ENCODE measurements at regions not wholly inside any gene's neighbourhood (a gene's known extent, or its start where the extent isn't known, plus 50 kb on each side); places are given as distances from the start of the nearest gene placed in this dataset.

DNA sequence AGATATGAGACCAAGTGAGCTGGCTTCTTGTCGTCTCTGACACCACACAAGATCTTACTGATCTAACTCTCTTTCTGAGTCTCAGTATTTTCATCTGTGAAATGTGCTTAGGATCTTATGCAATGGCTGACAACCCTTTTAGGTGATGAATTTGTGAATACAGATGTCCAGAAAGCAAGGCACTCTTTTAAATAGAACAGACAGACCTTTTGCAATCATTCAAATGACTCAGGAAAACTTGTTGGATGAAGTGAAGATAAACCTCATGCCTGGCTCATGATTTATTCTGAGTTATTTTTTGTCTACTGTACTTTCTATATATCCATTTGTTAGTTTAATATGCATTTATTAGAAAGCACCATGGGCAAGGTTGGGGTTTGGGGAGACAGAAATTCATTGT is 411.3 kb downstream of the PTPRU start:
- no peaks in the 10 kb centered on the region for H3K4me1 ChIP-seq (ENCODE audit: control insufficient read depth in 1 of 2, insufficient read depth in 2 of 2, low read length in 2 of 2)
- no peak overlapping the region for H3K27ac ChIP-seq (ENCODE audit: low read depth, low read length)
- H3K36me3 ChIP-seq (ENCODE audit: control insufficient read depth in 1 of 2, insufficient read depth in 2 of 2, low read length in 2 of 2), result no peaks in the 10 kb centered on the region
- no peak overlapping the region for H3K4me3 ChIP-seq (ENCODE audit: low read depth in 1 of 2, low read length in 2 of 2)
- H3K27me3 ChIP-seq (ENCODE audit: control insufficient read depth in 1 of 2, insufficient read depth in 2 of 2, low read length in 2 of 2), result no peaks in the 10 kb centered on the region
- no peak overlapping the region for H3K9ac ChIP-seq (ENCODE audit: low read depth in 1 of 2, low read length in 2 of 2)
- H3K9me3 ChIP-seq (ENCODE audit: control insufficient read depth in 1 of 2, low read length in 2 of 2), result no peaks in the 10 kb centered on the region

DNA sequence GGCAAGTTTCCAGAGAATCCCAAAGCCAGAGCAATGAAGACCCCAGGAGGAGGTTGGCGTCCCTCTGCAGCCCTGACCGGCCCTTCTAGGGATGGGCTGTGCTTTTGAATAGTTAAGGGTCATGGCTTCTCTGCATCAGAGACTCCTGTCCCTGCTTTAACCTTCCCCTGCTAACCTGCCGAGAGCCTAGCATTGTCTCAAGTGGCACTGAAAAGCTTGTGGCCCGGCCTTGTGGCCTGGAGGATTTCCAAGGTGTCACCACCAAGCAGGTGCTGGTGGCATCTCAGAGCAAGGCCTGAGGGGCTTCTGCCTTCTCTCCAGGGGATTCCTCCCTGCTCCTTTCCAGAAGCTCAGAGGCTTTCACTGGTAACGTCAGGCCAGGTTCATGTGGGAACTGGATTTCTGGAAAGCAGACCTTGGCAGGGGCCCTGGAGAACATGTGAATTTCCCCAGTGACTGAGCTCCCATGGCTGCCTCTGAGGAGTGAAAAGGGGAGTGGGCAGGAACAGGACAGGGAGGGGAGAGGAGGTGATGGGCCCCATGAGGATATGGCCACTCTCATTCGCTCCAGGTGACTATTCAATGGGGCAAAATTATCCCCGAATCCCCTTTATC is 409.9 kb downstream of the PTPRU start:
- Histone ChIP-seq H3K36me3 (ENCODE audit: control insufficient read depth in 1 of 2, insufficient read depth in 2 of 2, low read length in 2 of 2) (no peaks in the 10 kb centered on the region), H3K4me3 (ENCODE audit: low read depth in 1 of 2, low read length in 2 of 2) (no peak overlapping the region), H3K27me3 (ENCODE audit: control insufficient read depth in 1 of 2, insufficient read depth in 2 of 2, low read length in 2 of 2) (no peaks in the 10 kb centered on the region), H3K4me1 (ENCODE audit: control insufficient read depth in 1 of 2, insufficient read depth in 2 of 2, low read length in 2 of 2) (no peaks in the 10 kb centered on the region), H3K9me3 (ENCODE audit: control insufficient read depth in 1 of 2, low read length in 2 of 2) (no peaks in the 10 kb centered on the region), H3K27ac (ENCODE audit: low read depth, low read length) (no peak overlapping the region), H3K9ac (ENCODE audit: low read depth in 1 of 2, low read length in 2 of 2) (no peak overlapping the region)

DNA sequence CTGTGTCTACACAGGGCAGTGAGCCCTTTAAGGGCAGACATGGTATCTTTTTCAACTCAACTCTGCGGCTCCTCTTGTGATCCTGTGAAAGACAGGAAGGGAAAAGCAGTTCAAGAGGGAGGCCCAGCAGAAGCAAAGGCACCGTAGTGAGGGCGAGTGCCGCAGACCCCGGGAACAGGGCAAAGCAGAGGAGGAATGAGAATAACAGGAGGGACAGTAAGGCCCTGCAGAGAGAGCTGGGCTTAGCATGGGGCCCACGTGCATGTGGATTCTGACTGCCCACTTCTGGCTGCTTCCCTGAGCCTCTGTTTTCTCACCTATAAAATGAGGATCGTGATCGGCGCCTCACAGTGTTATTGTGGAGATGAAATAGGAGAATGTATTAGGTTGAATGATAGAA is 409.3 kb downstream of the PTPRU start:
- Histone ChIP-seq H3K9ac (ENCODE audit: low read depth in 1 of 2, low read length in 2 of 2) (no peak overlapping the region), H3K36me3 (ENCODE audit: control insufficient read depth in 1 of 2, insufficient read depth in 2 of 2, low read length in 2 of 2) (no peaks in the 10 kb centered on the region), H3K9me3 (ENCODE audit: control insufficient read depth in 1 of 2, low read length in 2 of 2) (no peaks in the 10 kb centered on the region), H3K27me3 (ENCODE audit: control insufficient read depth in 1 of 2, insufficient read depth in 2 of 2, low read length in 2 of 2) (no peaks in the 10 kb centered on the region), H3K4me1 (ENCODE audit: control insufficient read depth in 1 of 2, insufficient read depth in 2 of 2, low read length in 2 of 2) (no peaks in the 10 kb centered on the region), H3K4me3 (ENCODE audit: low read depth in 1 of 2, low read length in 2 of 2) (no peak overlapping the region), H3K27ac (ENCODE audit: low read depth, low read length) (no peak overlapping the region)

DNA sequence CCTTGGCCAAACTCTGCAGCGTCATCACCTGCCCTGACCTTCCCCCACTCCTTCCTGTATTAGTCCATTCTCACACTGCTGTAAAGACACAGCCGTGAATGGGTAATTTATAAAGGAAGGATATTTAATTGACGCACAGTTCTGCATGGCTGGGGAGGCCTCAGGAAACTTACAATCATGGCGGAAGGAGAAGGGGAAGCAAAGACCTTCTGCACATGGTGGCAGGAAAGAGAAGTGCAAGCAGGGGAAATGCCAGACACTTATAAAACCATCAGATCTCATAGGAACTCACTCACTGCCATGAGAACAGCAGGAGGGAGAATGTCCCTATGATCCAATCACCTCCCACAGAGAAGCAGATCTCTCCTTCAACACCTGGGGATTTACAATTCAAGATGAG is 408.5 kb downstream of the PTPRU start:
- Histone ChIP-seq H3K36me3 (ENCODE audit: control insufficient read depth in 1 of 2, insufficient read depth in 2 of 2, low read length in 2 of 2) (no peaks in the 10 kb centered on the region), H3K27me3 (ENCODE audit: control insufficient read depth in 1 of 2, insufficient read depth in 2 of 2, low read length in 2 of 2) (no peaks in the 10 kb centered on the region), H3K4me1 (ENCODE audit: control insufficient read depth in 1 of 2, insufficient read depth in 2 of 2, low read length in 2 of 2) (no peaks in the 10 kb centered on the region), H3K4me3 (ENCODE audit: low read depth in 1 of 2, low read length in 2 of 2) (no peak overlapping the region), H3K9me3 (ENCODE audit: control insufficient read depth in 1 of 2, low read length in 2 of 2) (no peaks in the 10 kb centered on the region), H3K27ac (ENCODE audit: low read depth, low read length) (no peak overlapping the region), H3K9ac (ENCODE audit: low read depth in 1 of 2, low read length in 2 of 2) (no peak overlapping the region)

DNA sequence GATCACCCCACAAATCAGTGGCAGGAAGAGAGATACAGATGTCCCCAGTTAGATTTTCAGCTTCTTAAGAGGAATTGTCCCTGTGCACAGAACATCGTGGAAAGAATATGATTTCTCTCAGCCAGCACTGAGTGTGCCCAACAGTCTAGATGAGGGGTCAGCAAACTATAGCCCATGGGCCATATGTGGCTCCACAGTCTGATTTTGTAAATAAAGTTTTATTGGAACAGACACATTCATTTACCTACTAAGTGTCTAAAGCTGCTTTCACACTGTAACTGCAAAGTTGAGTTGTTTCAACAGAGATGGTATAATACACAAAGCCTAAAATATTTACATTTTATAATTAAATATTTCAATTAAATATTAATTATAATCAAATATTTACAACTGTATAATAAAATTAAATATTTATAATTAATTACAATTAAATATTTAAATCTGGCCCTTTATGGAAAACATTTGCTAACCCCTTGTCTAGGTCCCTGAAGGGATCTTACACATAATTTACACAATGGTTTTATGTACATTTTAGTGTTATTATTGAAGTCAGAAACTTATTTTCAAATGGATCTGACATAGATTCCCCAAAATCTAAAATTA is 407.6 kb downstream of the PTPRU start:
- no peaks in the 10 kb centered on the region for H3K4me1 ChIP-seq (ENCODE audit: control insufficient read depth in 1 of 2, insufficient read depth in 2 of 2, low read length in 2 of 2)
- H3K27me3 ChIP-seq (ENCODE audit: control insufficient read depth in 1 of 2, insufficient read depth in 2 of 2, low read length in 2 of 2), result no peaks in the 10 kb centered on the region
- no peak overlapping the region for H3K4me3 ChIP-seq (ENCODE audit: low read depth in 1 of 2, low read length in 2 of 2)
- H3K27ac ChIP-seq (ENCODE audit: low read depth, low read length), result no peak overlapping the region
- H3K9me3 ChIP-seq (ENCODE audit: control insufficient read depth in 1 of 2, low read length in 2 of 2), result no peaks in the 10 kb centered on the region
- no peak overlapping the region for H3K9ac ChIP-seq (ENCODE audit: low read depth in 1 of 2, low read length in 2 of 2)
- no peaks in the 10 kb centered on the region for H3K36me3 ChIP-seq (ENCODE audit: control insufficient read depth in 1 of 2, insufficient read depth in 2 of 2, low read length in 2 of 2)

DNA sequence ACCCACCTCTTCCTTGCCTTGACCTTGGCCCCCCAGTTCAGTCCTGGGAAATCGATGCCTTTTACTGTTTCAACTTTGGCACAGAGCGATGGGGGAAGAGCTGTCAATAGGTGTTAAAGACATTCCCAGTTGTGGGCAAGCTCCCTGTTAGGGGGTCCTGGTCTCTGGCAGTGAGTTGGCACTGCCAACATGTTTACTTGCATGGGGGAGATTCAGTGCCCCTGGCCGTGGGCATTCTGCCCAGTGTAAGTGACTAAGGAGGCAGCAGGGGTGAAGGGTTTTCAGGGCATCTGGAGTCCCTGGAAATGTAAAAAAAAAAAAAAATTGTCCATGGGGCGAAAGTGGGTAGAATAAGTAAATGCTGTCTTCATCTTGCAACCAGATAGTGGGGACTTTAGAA is 407.0 kb downstream of the PTPRU start:
- Histone ChIP-seq H3K4me3 (ENCODE audit: low read depth in 1 of 2, low read length in 2 of 2) (no peak overlapping the region), H3K4me1 (ENCODE audit: control insufficient read depth in 1 of 2, insufficient read depth in 2 of 2, low read length in 2 of 2) (no peaks in the 10 kb centered on the region), H3K9ac (ENCODE audit: low read depth in 1 of 2, low read length in 2 of 2) (no peak overlapping the region), H3K36me3 (ENCODE audit: control insufficient read depth in 1 of 2, insufficient read depth in 2 of 2, low read length in 2 of 2) (no peaks in the 10 kb centered on the region), H3K27me3 (ENCODE audit: control insufficient read depth in 1 of 2, insufficient read depth in 2 of 2, low read length in 2 of 2) (no peaks in the 10 kb centered on the region), H3K27ac (ENCODE audit: low read depth, low read length) (no peak overlapping the region), H3K9me3 (ENCODE audit: control insufficient read depth in 1 of 2, low read length in 2 of 2) (no peaks in the 10 kb centered on the region)

DNA sequence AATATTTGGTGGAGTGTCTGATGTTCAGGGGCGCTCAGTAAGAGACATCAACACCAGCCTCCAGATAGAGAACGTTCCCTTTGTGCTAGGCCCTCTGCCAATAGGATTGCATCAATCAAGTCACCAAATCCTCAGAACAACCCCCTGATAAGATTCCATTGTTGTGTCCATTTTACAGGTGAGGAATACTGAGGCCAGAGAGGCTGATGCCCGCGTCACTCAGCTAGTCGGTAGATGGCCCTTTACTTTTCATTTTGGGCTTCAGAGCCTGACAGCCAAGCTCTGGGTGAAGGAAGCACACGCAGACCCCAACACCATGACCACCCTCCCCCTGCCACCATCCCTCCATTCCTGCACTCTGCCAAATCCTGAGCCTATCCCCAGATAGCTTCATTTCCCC is 406.2 kb downstream of the PTPRU start:
- Histone ChIP-seq H3K27ac (ENCODE audit: low read depth, low read length) (no peak overlapping the region), H3K4me3 (ENCODE audit: low read depth in 1 of 2, low read length in 2 of 2) (no peak overlapping the region), H3K9ac (ENCODE audit: low read depth in 1 of 2, low read length in 2 of 2) (no peak overlapping the region), H3K36me3 (ENCODE audit: control insufficient read depth in 1 of 2, insufficient read depth in 2 of 2, low read length in 2 of 2) (no peaks in the 10 kb centered on the region), H3K9me3 (ENCODE audit: control insufficient read depth in 1 of 2, low read length in 2 of 2) (no peaks in the 10 kb centered on the region), H3K27me3 (ENCODE audit: control insufficient read depth in 1 of 2, insufficient read depth in 2 of 2, low read length in 2 of 2) (no peaks in the 10 kb centered on the region), H3K4me1 (ENCODE audit: control insufficient read depth in 1 of 2, insufficient read depth in 2 of 2, low read length in 2 of 2) (no peaks in the 10 kb centered on the region)

DNA sequence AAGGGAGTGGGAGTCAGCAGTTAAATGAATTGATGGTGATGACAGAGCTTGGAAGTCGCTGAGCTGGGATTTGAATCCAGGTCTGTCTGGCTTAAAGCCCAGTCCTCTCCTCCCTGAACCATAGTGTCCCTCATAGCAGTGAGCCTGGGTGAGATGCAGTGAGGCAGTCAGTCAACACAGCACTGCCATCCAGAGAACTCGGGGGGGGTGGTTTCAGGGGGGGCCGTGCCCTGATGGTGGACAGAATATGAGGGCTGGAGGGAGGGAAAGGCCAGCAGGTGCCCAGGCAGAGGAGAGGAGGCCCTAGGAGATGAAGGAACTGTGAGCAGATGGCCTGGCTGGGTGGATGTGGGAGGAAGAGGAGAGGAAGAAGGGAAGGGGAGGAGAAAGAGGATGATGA is 405.6 kb downstream of the PTPRU start:
- no peaks in the 10 kb centered on the region for H3K4me1 ChIP-seq (ENCODE audit: control insufficient read depth in 1 of 2, insufficient read depth in 2 of 2, low read length in 2 of 2)
- no peak overlapping the region for H3K4me3 ChIP-seq (ENCODE audit: low read depth in 1 of 2, low read length in 2 of 2)
- H3K9ac ChIP-seq (ENCODE audit: low read depth in 1 of 2, low read length in 2 of 2), result no peak overlapping the region
- no peaks in the 10 kb centered on the region for H3K36me3 ChIP-seq (ENCODE audit: control insufficient read depth in 1 of 2, insufficient read depth in 2 of 2, low read length in 2 of 2)
- no peaks in the 10 kb centered on the region for H3K27me3 ChIP-seq (ENCODE audit: control insufficient read depth in 1 of 2, insufficient read depth in 2 of 2, low read length in 2 of 2)
- H3K9me3 ChIP-seq (ENCODE audit: control insufficient read depth in 1 of 2, low read length in 2 of 2), result no peaks in the 10 kb centered on the region
- H3K27ac ChIP-seq (ENCODE audit: low read depth, low read length), result no peak overlapping the region

DNA sequence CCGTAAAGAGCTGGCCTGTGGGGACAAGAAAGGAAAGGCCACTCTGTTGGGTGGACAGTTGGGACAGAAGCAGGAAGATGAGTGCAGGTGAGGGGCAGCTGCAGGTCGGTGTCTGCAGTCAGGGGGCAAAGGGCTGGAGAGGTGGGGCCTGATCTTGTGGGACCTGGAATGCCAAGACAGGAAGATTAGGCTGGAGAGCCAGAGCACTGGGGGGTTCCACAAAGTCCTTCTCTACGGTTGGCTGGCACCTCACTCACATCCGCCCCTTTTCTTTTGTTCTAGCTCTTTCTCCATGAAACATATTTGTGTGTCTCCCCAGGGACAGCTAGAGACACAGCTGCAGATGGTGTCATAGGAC is 404.1 kb downstream of the PTPRU start:
- Histone ChIP-seq H3K4me1 (ENCODE audit: control insufficient read depth in 1 of 2, insufficient read depth in 2 of 2, low read length in 2 of 2) (no peaks in the 10 kb centered on the region), H3K27me3 (ENCODE audit: control insufficient read depth in 1 of 2, insufficient read depth in 2 of 2, low read length in 2 of 2) (no peaks in the 10 kb centered on the region), H3K4me3 (ENCODE audit: low read depth in 1 of 2, low read length in 2 of 2) (no peak overlapping the region), H3K9ac (ENCODE audit: low read depth in 1 of 2, low read length in 2 of 2) (no peak overlapping the region), H3K36me3 (ENCODE audit: control insufficient read depth in 1 of 2, insufficient read depth in 2 of 2, low read length in 2 of 2) (no peaks in the 10 kb centered on the region), H3K9me3 (ENCODE audit: control insufficient read depth in 1 of 2, low read length in 2 of 2) (no peaks in the 10 kb centered on the region), H3K27ac (ENCODE audit: low read depth, low read length) (no peak overlapping the region)

DNA sequence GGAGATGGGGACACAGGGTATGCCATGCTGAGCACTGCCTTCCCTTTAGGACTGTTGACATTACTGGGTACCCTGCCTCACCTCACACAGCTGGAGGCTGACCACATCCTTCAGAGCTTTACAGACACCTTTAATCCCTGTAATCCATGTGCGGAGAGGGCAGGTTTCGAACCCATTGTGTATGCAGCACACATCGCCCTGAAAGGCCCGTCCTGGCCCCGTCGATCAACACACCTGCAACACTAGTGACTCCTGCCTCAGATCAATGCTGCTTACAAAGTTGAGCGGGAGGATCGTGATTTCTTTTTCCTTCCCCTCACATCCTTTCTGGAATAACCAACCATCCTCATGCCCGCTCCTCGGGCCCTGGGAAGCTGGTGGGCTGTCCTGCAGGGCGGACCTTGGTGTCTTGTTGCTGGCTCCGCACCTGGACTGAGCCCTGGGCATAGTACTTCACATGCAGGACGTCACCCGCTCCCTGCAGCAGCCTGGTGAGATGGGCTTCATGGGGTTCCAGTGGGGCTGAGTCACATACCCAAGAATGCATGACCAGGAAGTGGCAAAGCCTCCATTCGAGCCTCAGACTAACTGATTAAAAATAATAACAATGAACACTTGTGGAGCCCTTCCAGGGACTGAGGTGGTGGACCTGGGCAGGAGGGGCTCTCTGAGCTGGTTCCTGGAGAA is 403.6 kb downstream of the PTPRU start:
- Histone ChIP-seq H3K9me3 (ENCODE audit: control insufficient read depth in 1 of 2, low read length in 2 of 2) (no peaks in the 10 kb centered on the region), H3K36me3 (ENCODE audit: control insufficient read depth in 1 of 2, insufficient read depth in 2 of 2, low read length in 2 of 2) (no peaks in the 10 kb centered on the region), H3K27ac (ENCODE audit: low read depth, low read length) (no peak overlapping the region), H3K4me3 (ENCODE audit: low read depth in 1 of 2, low read length in 2 of 2) (no peak overlapping the region), H3K4me1 (ENCODE audit: control insufficient read depth in 1 of 2, insufficient read depth in 2 of 2, low read length in 2 of 2) (no peaks in the 10 kb centered on the region), H3K9ac (ENCODE audit: low read depth in 1 of 2, low read length in 2 of 2) (no peak overlapping the region), H3K27me3 (ENCODE audit: control insufficient read depth in 1 of 2, insufficient read depth in 2 of 2, low read length in 2 of 2) (no peaks in the 10 kb centered on the region)

Data from duodenal mucosa (tissue), 2 donors.